ENCODE measurements at regions not wholly inside any gene's neighbourhood (a gene's known extent, or its start where the extent isn't known, plus 50 kb on each side); places are given as distances from the start of the nearest gene placed in this dataset.

DNA sequence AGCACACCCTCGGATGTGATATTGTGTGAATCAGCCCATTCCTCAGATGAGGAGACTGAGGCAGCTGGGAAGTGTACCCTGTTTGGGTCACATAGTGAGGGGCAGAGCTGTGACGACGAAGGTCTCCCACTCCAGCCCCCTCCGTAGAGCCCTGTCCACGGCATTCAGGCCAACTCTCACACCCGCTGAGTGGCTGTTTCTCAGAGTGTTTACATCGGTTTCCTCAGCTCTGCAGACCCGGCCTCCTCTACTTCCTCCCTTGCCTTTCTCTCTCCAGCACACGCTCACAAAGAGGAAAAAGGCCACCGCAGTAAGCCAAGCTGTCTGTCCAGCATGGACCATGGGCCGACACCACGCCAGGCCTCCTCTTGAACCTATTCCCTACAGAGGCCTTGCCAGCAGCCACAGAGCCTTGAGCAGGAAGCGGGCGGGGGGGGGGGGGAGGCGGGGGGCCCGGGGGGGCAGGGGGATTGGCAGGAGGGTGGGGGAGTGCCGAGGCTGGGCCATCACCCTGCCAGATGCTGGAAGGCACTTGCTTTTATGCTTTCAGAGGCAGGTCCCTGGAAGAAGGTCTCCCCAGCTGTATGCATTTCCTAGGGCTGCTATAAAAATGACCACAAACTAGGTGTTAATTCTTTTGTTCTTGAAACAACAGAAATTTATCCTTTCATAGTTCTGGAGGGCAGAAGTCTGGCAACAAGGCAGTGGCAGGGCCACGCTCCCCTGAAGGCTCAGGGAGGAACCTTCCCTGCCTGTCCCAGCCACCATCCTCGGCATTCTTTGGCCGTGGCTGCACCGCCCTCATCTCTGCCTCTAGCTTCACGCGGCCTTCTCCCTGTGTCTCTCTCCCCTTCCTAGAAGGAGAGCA is 178.4 kb downstream of the PSMG1 start:
- TF ChIP-seq, protein P1, sequence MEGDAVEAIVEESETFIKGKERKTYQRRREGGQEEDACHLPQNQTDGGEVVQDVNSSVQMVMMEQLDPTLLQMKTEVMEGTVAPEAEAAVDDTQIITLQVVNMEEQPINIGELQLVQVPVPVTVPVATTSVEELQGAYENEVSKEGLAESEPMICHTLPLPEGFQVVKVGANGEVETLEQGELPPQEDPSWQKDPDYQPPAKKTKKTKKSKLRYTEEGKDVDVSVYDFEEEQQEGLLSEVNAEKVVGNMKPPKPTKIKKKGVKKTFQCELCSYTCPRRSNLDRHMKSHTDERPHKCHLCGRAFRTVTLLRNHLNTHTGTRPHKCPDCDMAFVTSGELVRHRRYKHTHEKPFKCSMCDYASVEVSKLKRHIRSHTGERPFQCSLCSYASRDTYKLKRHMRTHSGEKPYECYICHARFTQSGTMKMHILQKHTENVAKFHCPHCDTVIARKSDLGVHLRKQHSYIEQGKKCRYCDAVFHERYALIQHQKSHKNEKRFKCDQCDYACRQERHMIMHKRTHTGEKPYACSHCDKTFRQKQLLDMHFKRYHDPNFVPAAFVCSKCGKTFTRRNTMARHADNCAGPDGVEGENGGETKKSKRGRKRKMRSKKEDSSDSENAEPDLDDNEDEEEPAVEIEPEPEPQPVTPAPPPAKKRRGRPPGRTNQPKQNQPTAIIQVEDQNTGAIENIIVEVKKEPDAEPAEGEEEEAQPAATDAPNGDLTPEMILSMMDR (IDR thresholded peaks at IDR 0.05) = no peak
- TF ChIP-seq POLR2A (IDR thresholded peaks at IDR 0.05) = no peak
